HuH-7.5 (cell line): ENCODE measurements at regions not wholly inside any gene's neighbourhood (a gene's known extent, or its start where the extent isn't known, plus 50 kb on each side); places are given as distances from the start of the nearest gene placed in this dataset.

ENCODE experiments used
- DNase-seq: peaks from one replicate; pipeline ENCODE4 v3.0.0; 2011; ENCODE audit warnings: low spot score

GRCh38 chr14:32004300-32004699, 72.8 kb upstream of the ARHGAP5 start:
- no peak for DNase-seq

GRCh38 chr14:32005628-32006027, 71.5 kb upstream of the ARHGAP5 start:
- no peak for DNase-seq

GRCh38 chr14:32006263-32007110, 70.6 kb upstream of the ARHGAP5 start:
- peak; percentile 78 for DNase-seq

GRCh38 chr14:32007755-32008362, 69.2 kb upstream of the ARHGAP5 start:
- no peak for DNase-seq

GRCh38 chr14:32008602-32009193, 68.4 kb upstream of the ARHGAP5 start:
- no peak for DNase-seq

GRCh38 chr14:32009221-32009975, 67.7 kb upstream of the ARHGAP5 start:
- DNase-seq, result no peak

- DNase-seq, result no peak
Measured at GRCh38 chr14:32009976-32010581, 67.0 kb upstream of the ARHGAP5 start.

- peak; percentile 73 for DNase-seq
Measured at GRCh38 chr14:32010604-32011125, 66.4 kb upstream of the ARHGAP5 start.

- no peak for DNase-seq
Measured at GRCh38 chr14:32011225-32011624, 65.9 kb upstream of the ARHGAP5 start.

GRCh38 chr14:32012062-32012461, 65.0 kb upstream of the ARHGAP5 start:
- DNase-seq, result no peak

GRCh38 chr14:32012571-32012970, 64.5 kb upstream of the ARHGAP5 start:
- no peak for DNase-seq

- DNase-seq, result no peak
Measured at GRCh38 chr14:32013083-32013482, 64.0 kb upstream of the ARHGAP5 start.

- DNase-seq, result no peak
Measured at GRCh38 chr14:32014057-32014456, 63.0 kb upstream of the ARHGAP5 start.

- no peak for DNase-seq
Measured at GRCh38 chr14:32014498-32014897, 62.6 kb upstream of the ARHGAP5 start.

- no peak for DNase-seq
Measured at GRCh38 chr14:32015166-32015565, 61.9 kb upstream of the ARHGAP5 start.

- no peak for DNase-seq
Measured at GRCh38 chr14:32017587-32017986, 59.5 kb upstream of the ARHGAP5 start.

- no peak for DNase-seq
Measured at GRCh38 chr14:32018391-32019092, 58.6 kb upstream of the ARHGAP5 start.

GRCh38 chr14:32019276-32019675, 57.8 kb upstream of the ARHGAP5 start:
- no peak for DNase-seq

GRCh38 chr14:32020882-32021281, 56.2 kb upstream of the ARHGAP5 start:
- DNase-seq, result no peak

- DNase-seq, result no peak
Measured at GRCh38 chr14:32021341-32021740, 55.8 kb upstream of the ARHGAP5 start.

- DNase-seq, result no peak
Measured at GRCh38 chr14:32022525-32022924, 54.6 kb upstream of the ARHGAP5 start.
